Smooth muscle cell (in vitro differentiated cells): ENCODE measurements at regions not wholly inside any gene's neighbourhood (a gene's known extent, or its start where the extent isn't known, plus 50 kb on each side); places are given as distances from the start of the nearest gene placed in this dataset.

Experiments used
- DNase-seq: peaks from one replicate; lab custom pipeline; 2025; ENCODE audit not compliant: unreplicated experiment; lab: John Stamatoyannopoulos, UW
- H2AFZ ChIP-seq: fragments of 200-600 bp; sonication (generic); 2 replicates; pipeline ENCODE4 v1.6.0; 2016; ENCODE audit warnings: antibody characterized with exemption, low read depth, mild to moderate bottlenecking
- H3F3A ChIP-seq: fragments of 200-600 bp; sonication (generic); 2 replicates; pipeline ENCODE4 v1.6.0; 2017; ENCODE audit warnings: antibody characterized with exemption, low read depth
- H3K27ac ChIP-seq: fragments of 200-600 bp; sonication (generic); 2 replicates; pipeline ENCODE4 v1.5.1; 2016; ENCODE audit warnings: low read depth, mild to moderate bottlenecking
- H3K27me3 ChIP-seq: fragments of 200-600 bp; sonication (generic); 2 replicates; pipeline ENCODE4 v1.6.1; 2016; ENCODE audit warnings: low read depth, mild to moderate bottlenecking
- H3K36me3 ChIP-seq: fragments of 200-600 bp; sonication (generic); 2 replicates; pipeline ENCODE4 v1.5.1; 2016; ENCODE audit warnings: low read depth
- H3K4me1 ChIP-seq: fragments of 200-600 bp; sonication (generic); 2 replicates; pipeline ENCODE4 v1.5.1; 2016; ENCODE audit warnings: low read depth
- H3K4me2 ChIP-seq: fragments of 200-600 bp; sonication (generic); 2 replicates; pipeline ENCODE4 v1.6.0; 2016; ENCODE audit warnings: mild to moderate bottlenecking
- H3K4me3 ChIP-seq: fragments of 200-600 bp; sonication (generic); 2 replicates; pipeline ENCODE4 v1.5.1; 2016; ENCODE audit warnings: mild to moderate bottlenecking
- H3K79me2 ChIP-seq: fragments of 200-600 bp; sonication (generic); 2 replicates; pipeline ENCODE4 v1.6.0; 2016; ENCODE audit warnings: low read depth, mild to moderate bottlenecking
- H3K9ac ChIP-seq: fragments of 200-600 bp; sonication (generic); 2 replicates; pipeline ENCODE4 v1.6.0; 2016; ENCODE audit warnings: low read depth
- H3K9me3 ChIP-seq: fragments of 200-600 bp; sonication (generic); replicated peaks from 2 replicates; pipeline ENCODE4 v1.5.1; 2016; ENCODE audit warnings: low read depth
- H4K20me1 ChIP-seq: fragments of 200-600 bp; sonication (generic); 2 replicates; pipeline ENCODE4 v1.6.0; 2016; ENCODE audit warnings: low read depth
- CTCF ChIP-seq: fragments of 200-600 bp; sonication (generic); IDR thresholded peaks from 2 replicates; pipeline ENCODE4 v1.5.1; 2017; ENCODE audit warnings: borderline replicate concordance, mild to moderate bottlenecking, antibody characterized with exemption; ENCODE audit not compliant: insufficient read depth, poor library complexity, severe bottlenecking
- WGBS: methylation state at CpG from one replicate; pipeline ENCODE4 v1.1.7; 2016; ENCODE audit warnings: low lambda C conversion rate; 5-methylcytosine and 5-hydroxymethylcytosine counted together

DNA sequence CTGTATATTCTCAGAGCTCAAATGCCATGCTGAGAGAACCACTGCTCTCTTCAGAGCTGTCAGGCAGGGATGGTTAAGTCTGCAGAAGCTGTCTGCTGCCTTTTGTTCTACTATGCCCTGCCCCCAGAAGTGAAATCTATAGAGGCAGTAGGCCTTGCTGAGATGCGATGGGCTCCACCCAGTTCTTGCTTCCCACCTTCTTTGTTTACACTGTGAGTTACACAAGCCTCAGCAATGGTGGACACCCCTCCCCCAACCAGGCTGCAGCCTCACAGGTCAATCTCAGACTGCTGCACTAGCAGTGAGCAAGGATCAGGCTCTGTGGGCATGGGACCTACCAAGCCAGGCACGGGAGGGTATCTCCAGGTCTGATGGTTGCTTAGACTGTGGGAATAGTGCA, 271.6 kb downstream of the CENPC start:
- WGBS = 81% methylated on average over 2 of the region's 2 CpGs
- Histone ChIP-seq H2AFZ (no peak overlapping the region), H3K36me3 (no peaks in the 10 kb centered on the region), H3K27ac (no peak overlapping the region), H3F3A (no peaks in the 10 kb centered on the region), H3K4me2 (no peak overlapping the region), H4K20me1 (no peaks in the 10 kb centered on the region), H3K4me3 (no peak overlapping the region), H3K27me3 (no peaks in the 10 kb centered on the region), H3K9ac (no peak overlapping the region), H3K9me3 (no peaks in the 10 kb centered on the region), H3K4me1 (no peaks in the 10 kb centered on the region), H3K79me2 (no peaks in the 10 kb centered on the region)
- no peak for TF ChIP-seq CTCF
- DNase-seq = no peak

- Histone ChIP-seq H3K79me2 (no peaks in the 10 kb centered on the region), H4K20me1 (no peaks in the 10 kb centered on the region), H3K4me1 (no peaks in the 10 kb centered on the region), H3K4me2 (no peak overlapping the region), H3K9ac (no peak overlapping the region), H3K9me3 (no peaks in the 10 kb centered on the region), H2AFZ (no peak overlapping the region), H3K27ac (no peak overlapping the region), H3K4me3 (no peak overlapping the region), H3K27me3 (no peaks in the 10 kb centered on the region), H3F3A (no peaks in the 10 kb centered on the region), H3K36me3 (no peaks in the 10 kb centered on the region)
- TF ChIP-seq CTCF = no peak
- no peak for DNase-seq
- 85% methylated on average over 1 of the region's 1 CpG for WGBS
These were observed 283.3 kb downstream of the CENPC start for GRCh38 chr4:67261971-67262370.

GRCh38 chr4:67256388-67257043, 288.8 kb downstream of the CENPC start:
- H3K36me3 ChIP-seq = no peaks in the 10 kb centered on the region
- no peak for DNase-seq
- 79% methylated on average over 3 of the region's 3 CpGs for WGBS
- no peaks in the 10 kb centered on the region for H3K27me3 ChIP-seq
- no peak overlapping the region for H3K27ac ChIP-seq
- no peaks in the 10 kb centered on the region for H3K79me2 ChIP-seq
- H4K20me1 ChIP-seq = no peaks in the 10 kb centered on the region
- no peak for TF ChIP-seq CTCF
- H3K9ac ChIP-seq = no peak overlapping the region
- no peak overlapping the region for H3K4me2 ChIP-seq
- H2AFZ ChIP-seq = no peak overlapping the region
- H3K9me3 ChIP-seq = no peaks in the 10 kb centered on the region
- H3K4me1 ChIP-seq = no peaks in the 10 kb centered on the region
- H3F3A ChIP-seq = no peaks in the 10 kb centered on the region
- H3K4me3 ChIP-seq = no peak overlapping the region
